CD4-positive, alpha-beta T cell treated with Interleukin-12 subunit alpha and Interleukin-12 subunit beta, for 1 hour (primary cell): ENCODE measurements at regions not wholly inside any gene's neighbourhood (a gene's known extent, or its start where the extent isn't known, plus 50 kb on each side); places are given as distances from the start of the nearest gene placed in this dataset.

Experiments
- DNase-seq: peaks from one replicate; pipeline ENCODE4 v3.0.0-alpha.2; 2020

GRCh38 chr11:109752212-109752825 lies 330.3 kb downstream of the C11orf87 start:
- DNase-seq = no peak

GRCh38 chr11:109756521-109756920 lies 334.5 kb downstream of the C11orf87 start:
- no peak for DNase-seq

- no peak for DNase-seq
These were observed 335.0 kb downstream of the C11orf87 start for GRCh38 chr11:109756951-109757350.

- DNase-seq = no peak
These were observed 330.6 kb upstream of the ZC3H12C start for GRCh38 chr11:109762546-109762945.

GRCh38 chr11:109765709-109766311 lies 327.4 kb upstream of the ZC3H12C start:
- no peak for DNase-seq

GRCh38 chr11:109769858-109770257 lies 323.3 kb upstream of the ZC3H12C start:
- no peak for DNase-seq

- no peak for DNase-seq
These were observed 322.9 kb upstream of the ZC3H12C start for GRCh38 chr11:109770323-109770722.

- DNase-seq = no peak
These were observed 320.3 kb upstream of the ZC3H12C start for GRCh38 chr11:109772892-109773291.

- DNase-seq = no peak
These were observed 317.5 kb upstream of the ZC3H12C start for GRCh38 chr11:109775686-109776085.

GRCh38 chr11:109783014-109783413 lies 310.2 kb upstream of the ZC3H12C start:
- DNase-seq = no peak

- no peak for DNase-seq
These were observed 309.4 kb upstream of the ZC3H12C start for GRCh38 chr11:109783840-109784239.

GRCh38 chr11:109784536-109784935 lies 308.7 kb upstream of the ZC3H12C start:
- DNase-seq = no peak

- no peak for DNase-seq
These were observed 308.0 kb upstream of the ZC3H12C start for GRCh38 chr11:109785198-109785597.

GRCh38 chr11:109785714-109786113 lies 307.5 kb upstream of the ZC3H12C start:
- no peak for DNase-seq

- no peak for DNase-seq
These were observed 304.2 kb upstream of the ZC3H12C start for GRCh38 chr11:109788948-109789490.

- no peak for DNase-seq
These were observed 303.3 kb upstream of the ZC3H12C start for GRCh38 chr11:109789901-109790300.

- no peak for DNase-seq
These were observed 301.9 kb upstream of the ZC3H12C start for GRCh38 chr11:109791337-109791736.

GRCh38 chr11:109794501-109794900 lies 298.7 kb upstream of the ZC3H12C start:
- DNase-seq = no peak

GRCh38 chr11:109795234-109795633 lies 298.0 kb upstream of the ZC3H12C start:
- DNase-seq = no peak

GRCh38 chr11:109796253-109796652 lies 296.9 kb upstream of the ZC3H12C start:
- DNase-seq = no peak

- no peak for DNase-seq
These were observed 294.7 kb upstream of the ZC3H12C start for GRCh38 chr11:109798521-109798920.

GRCh38 chr11:109799604-109800003 lies 293.6 kb upstream of the ZC3H12C start:
- no peak for DNase-seq

GRCh38 chr11:109804911-109805310 lies 288.3 kb upstream of the ZC3H12C start:
- no peak for DNase-seq

GRCh38 chr11:109806205-109806604 lies 287.0 kb upstream of the ZC3H12C start:
- DNase-seq = no peak

- no peak for DNase-seq
These were observed 284.6 kb upstream of the ZC3H12C start for GRCh38 chr11:109808569-109808968.
